Endodermal cell (in vitro differentiated cells): ENCODE measurements at regions not wholly inside any gene's neighbourhood (a gene's known extent, or its start where the extent isn't known, plus 50 kb on each side); places are given as distances from the start of the nearest gene placed in this dataset.

ENCODE experiments used
- DNase-seq: peaks from one replicate; pipeline ENCODE4 v3.0.0-alpha.2; 2017
- H3K27ac ChIP-seq: 2 replicates; pipeline ENCODE4 v1.5.1; 2013; ENCODE audit warnings: mild to moderate bottlenecking, low read depth, low read length, moderate library complexity
- H3K27me3 ChIP-seq: 2 replicates; pipeline ENCODE4 v1.6.1; 2013; ENCODE audit warnings: mild to moderate bottlenecking, low read length, moderate library complexity; ENCODE audit not compliant: insufficient read depth, control insufficient read depth, poor library complexity, severe bottlenecking
- H3K36me3 ChIP-seq: 2 replicates; pipeline ENCODE4 v1.7.0; 2013; ENCODE audit warnings: mild to moderate bottlenecking, low read length, moderate library complexity; ENCODE audit not compliant: control insufficient read depth, insufficient read depth
- H3K4me1 ChIP-seq: one replicate; pipeline ENCODE4 v1.7.0; 2013; ENCODE audit warnings: low read length; ENCODE audit not compliant: control insufficient read depth, insufficient read depth
- H3K4me3 ChIP-seq: 2 replicates; pipeline ENCODE4 v1.5.1; 2013; ENCODE audit warnings: mild to moderate bottlenecking, low read length, moderate library complexity
- H3K9ac ChIP-seq: 2 replicates; pipeline ENCODE4 v1.6.1; 2013; ENCODE audit warnings: mild to moderate bottlenecking, low read length, moderate library complexity; ENCODE audit not compliant: poor library complexity, severe bottlenecking; ENCODE audit errors: extremely low read depth
- H3K9me3 ChIP-seq: 2 replicates; pipeline ENCODE4 v1.6.1; 2013; ENCODE audit warnings: mild to moderate bottlenecking, low read length, moderate library complexity; ENCODE audit not compliant: control insufficient read depth
- H3K27ac Mint-ChIP-seq: 2 replicates; pipeline ENCODE4 v1.8.0; 2020; ENCODE audit warnings: mixed read lengths
- H3K27me3 Mint-ChIP-seq: 2 replicates; pipeline ENCODE4 v1.8.0; 2021; ENCODE audit warnings: mild to moderate bottlenecking, mixed read lengths; ENCODE audit not compliant: insufficient read depth
- H3K36me3 Mint-ChIP-seq: 2 replicates; pipeline ENCODE4 v1.8.0; 2020; ENCODE audit warnings: low read depth, mixed read lengths
- H3K4me1 Mint-ChIP-seq: 2 replicates; pipeline ENCODE4 v1.8.0; 2020; ENCODE audit warnings: mixed read lengths
- H3K4me3 Mint-ChIP-seq: 2 replicates; pipeline ENCODE4 v1.8.0; 2020; ENCODE audit warnings: mild to moderate bottlenecking, moderate library complexity, mixed read lengths
- H3K9me3 Mint-ChIP-seq: 2 replicates; pipeline ENCODE4 v1.8.0; 2020; ENCODE audit warnings: mild to moderate bottlenecking, mixed read lengths
- WGBS, 2 experiments: methylation state at CpG; one replicate each; pipeline versions ENCODE4 v1.1.5 to v1.1.7; 2013; ENCODE audit warnings: missing lambda C conversion rate in 2 of 2, mixed read lengths in 1 of 2; ENCODE audit not compliant: insufficient coverage in 1 of 2, insufficient read length in 1 of 2; 5-methylcytosine and 5-hydroxymethylcytosine counted together
- TF ChIP-seq, protein P1 (sequence below): fragments of 200-600 bp; sonication (generic); conservative IDR thresholded peaks from 2 replicates; pipeline ENCODE4 v1.5.0; 2021; ENCODE audit warnings: antibody characterized with exemption, mild to moderate bottlenecking

DNA sequence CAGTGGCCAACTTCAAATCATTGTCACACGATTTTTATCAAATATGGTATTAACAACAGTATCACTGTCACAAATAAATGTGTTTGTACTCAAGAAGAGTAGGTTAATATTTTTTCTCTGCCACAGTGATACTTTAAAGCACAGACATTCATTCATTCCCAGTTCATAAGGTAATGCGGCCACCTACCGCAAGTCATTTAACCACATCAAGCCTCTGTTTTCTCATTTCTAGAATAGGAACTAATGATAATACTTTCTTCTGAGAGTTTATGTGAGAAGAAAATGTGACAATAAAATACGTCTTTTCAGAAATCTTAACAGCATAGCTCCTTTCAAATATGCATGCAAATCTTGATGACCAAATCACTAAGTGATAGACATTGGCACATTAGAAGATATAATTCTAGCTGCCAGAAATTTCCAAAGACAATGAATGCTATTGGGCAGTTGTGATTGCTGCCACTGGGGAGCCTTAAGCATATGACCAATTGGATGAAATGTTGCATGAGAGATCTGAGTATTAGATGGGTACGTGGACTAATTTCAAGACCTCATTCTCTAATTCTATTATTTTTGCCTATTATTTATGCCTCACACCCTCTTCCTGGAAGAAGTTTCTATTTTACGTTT, 430.9 kb downstream of the PID1 start:
- H3K4me1 Mint-ChIP-seq: no peaks in the 10 kb centered on the region
- Histone ChIP-seq H3K4me3 (no peak overlapping the region), H3K27ac (no peak overlapping the region), H3K27me3 (no peaks in the 10 kb centered on the region), H3K4me1 (no peaks in the 10 kb centered on the region), H3K36me3 (no peaks in the 10 kb centered on the region), H3K9me3 (no peaks in the 10 kb centered on the region), H3K9ac (no peak overlapping the region)
- TF ChIP-seq, protein P1, sequence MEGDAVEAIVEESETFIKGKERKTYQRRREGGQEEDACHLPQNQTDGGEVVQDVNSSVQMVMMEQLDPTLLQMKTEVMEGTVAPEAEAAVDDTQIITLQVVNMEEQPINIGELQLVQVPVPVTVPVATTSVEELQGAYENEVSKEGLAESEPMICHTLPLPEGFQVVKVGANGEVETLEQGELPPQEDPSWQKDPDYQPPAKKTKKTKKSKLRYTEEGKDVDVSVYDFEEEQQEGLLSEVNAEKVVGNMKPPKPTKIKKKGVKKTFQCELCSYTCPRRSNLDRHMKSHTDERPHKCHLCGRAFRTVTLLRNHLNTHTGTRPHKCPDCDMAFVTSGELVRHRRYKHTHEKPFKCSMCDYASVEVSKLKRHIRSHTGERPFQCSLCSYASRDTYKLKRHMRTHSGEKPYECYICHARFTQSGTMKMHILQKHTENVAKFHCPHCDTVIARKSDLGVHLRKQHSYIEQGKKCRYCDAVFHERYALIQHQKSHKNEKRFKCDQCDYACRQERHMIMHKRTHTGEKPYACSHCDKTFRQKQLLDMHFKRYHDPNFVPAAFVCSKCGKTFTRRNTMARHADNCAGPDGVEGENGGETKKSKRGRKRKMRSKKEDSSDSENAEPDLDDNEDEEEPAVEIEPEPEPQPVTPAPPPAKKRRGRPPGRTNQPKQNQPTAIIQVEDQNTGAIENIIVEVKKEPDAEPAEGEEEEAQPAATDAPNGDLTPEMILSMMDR: no peak
- DNase-seq: no peak
- no peak overlapping the region for H3K4me3 Mint-ChIP-seq
- H3K36me3 Mint-ChIP-seq: no peaks in the 10 kb centered on the region
- H3K27me3 Mint-ChIP-seq: no peaks in the 10 kb centered on the region
- H3K9me3 Mint-ChIP-seq: no peaks in the 10 kb centered on the region
- no peak overlapping the region for H3K27ac Mint-ChIP-seq
- 81 to 100% methylated on average over 1 to 6 of the region's 6 CpGs for WGBS, 2 experiments

DNA sequence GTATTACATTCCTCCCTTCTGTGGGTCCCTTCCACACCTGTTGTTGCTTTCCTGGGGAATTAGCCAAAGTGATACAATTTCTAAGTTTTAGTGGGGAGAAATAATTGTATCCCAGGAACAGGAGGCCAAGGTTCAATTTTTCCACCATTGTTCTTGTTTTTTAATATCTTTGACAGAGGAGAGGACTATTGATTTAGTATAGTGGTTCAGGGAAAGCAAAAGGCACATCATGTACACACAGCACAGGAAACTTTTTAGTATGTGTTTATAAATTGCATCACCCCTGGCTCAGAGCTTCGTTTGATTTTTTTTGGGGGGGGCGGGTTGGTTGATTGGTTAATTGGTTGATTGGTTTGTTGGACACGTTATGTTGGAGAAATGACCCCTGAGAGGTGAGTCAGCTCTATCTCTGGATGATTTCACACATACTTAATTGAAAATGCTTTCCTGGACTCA, 431.6 kb downstream of the PID1 start:
- TF ChIP-seq, protein P1: no peak
- Histone ChIP-seq H3K4me3 (no peak overlapping the region), H3K4me1 (no peaks in the 10 kb centered on the region), H3K9me3 (no peaks in the 10 kb centered on the region), H3K36me3 (no peaks in the 10 kb centered on the region), H3K27ac (no peak overlapping the region), H3K27me3 (no peaks in the 10 kb centered on the region), H3K9ac (no peak overlapping the region)
- WGBS, 2 experiments: 74% methylated on average over 3 of the region's 3 CpGs; no CpG with 5 or more reads in 1 of the 2 experiments
- Mint-ChIP-seq H3K9me3 (no peaks in the 10 kb centered on the region), H3K4me3 (no peak overlapping the region), H3K36me3 (no peaks in the 10 kb centered on the region), H3K4me1 (no peaks in the 10 kb centered on the region), H3K27ac (no peak overlapping the region), H3K27me3 (no peaks in the 10 kb centered on the region)
- DNase-seq: no peak

DNA sequence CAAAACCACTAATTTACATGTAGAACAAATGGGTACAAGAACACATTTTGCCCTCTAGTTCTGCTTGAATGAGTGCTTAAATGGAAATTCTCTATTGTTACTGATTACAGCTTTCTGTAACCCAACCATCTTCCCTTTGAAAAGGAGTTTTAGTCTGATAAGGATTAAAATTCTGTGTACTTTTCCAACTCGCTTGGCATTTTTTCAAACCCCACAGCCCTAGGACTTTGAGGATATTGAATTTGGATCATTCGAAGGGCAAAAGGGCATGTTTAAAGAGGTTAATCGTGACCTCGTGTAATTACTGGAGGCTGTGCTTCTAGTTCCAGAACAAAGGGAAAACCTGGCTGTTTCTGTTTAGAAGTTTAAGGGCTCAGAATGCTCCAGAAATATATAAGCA, 432.3 kb downstream of the PID1 start:
- no peaks in the 10 kb centered on the region for H3K9me3 ChIP-seq
- TF ChIP-seq, protein P1: no peak
- Mint-ChIP-seq H3K4me1 (no peaks in the 10 kb centered on the region), H3K4me3 (no peak overlapping the region), H3K27me3 (no peaks in the 10 kb centered on the region), H3K36me3 (no peaks in the 10 kb centered on the region), H3K27ac (no peak overlapping the region), H3K9me3 (no peaks in the 10 kb centered on the region)
- H3K4me3 ChIP-seq: no peak overlapping the region
- H3K36me3 ChIP-seq: no peaks in the 10 kb centered on the region
- H3K4me1 ChIP-seq: no peaks in the 10 kb centered on the region
- 91% methylated on average over 4 of the region's 4 CpGs; no CpG with 5 or more reads in 1 of the 2 experiments for WGBS, 2 experiments
- no peaks in the 10 kb centered on the region for H3K27me3 ChIP-seq
- DNase-seq: no peak
- no peak overlapping the region for H3K9ac ChIP-seq
- no peak overlapping the region for H3K27ac ChIP-seq
